ENCODE measurements at regions not wholly inside any gene's neighbourhood (a gene's known extent, or its start where the extent isn't known, plus 50 kb on each side); places are given as distances from the start of the nearest gene placed in this dataset.

- TF ChIP-seq ELF1 (IDR thresholded peaks at IDR 0.05; ENCODE audit: borderline replicate concordance, low read depth) (no peak), RAD21 (IDR thresholded peaks at IDR 0.05; ENCODE audit: low read depth) (no peak), POLR2A (IDR thresholded peaks at IDR 0.05; ENCODE audit: borderline replicate concordance, extremely low read depth, insufficient read depth, insufficient read length) (no peak), MAX (IDR thresholded peaks at IDR 0.05) (no peak), YY1 (IDR thresholded peaks at IDR 0.05; ENCODE audit: extremely low read depth, insufficient replicate concordance, low read depth, low read length) (no peak), CEBPB (IDR thresholded peaks at IDR 0.05; ENCODE audit: low read depth) (no peak), EZH2 (IDR thresholded peaks at IDR 0.05) (no peak), SIN3A (IDR thresholded peaks at IDR 0.05; ENCODE audit: low read depth) (no peak), ATF3 (IDR thresholded peaks at IDR 0.05) (no peak), SP1 (IDR thresholded peaks at IDR 0.05; ENCODE audit: low read depth) (no peak), EGR1 (IDR thresholded peaks at IDR 0.05; ENCODE audit: low read depth) (no peak), ZNF274 (IDR thresholded peaks at IDR 0.05; ENCODE audit: low read depth, low read length) (no peak), CTCF (IDR thresholded peaks at IDR 0.05 in 2 of 3, conservative IDR thresholded peaks at IDR 0.05 in 1 of 3; ENCODE audit: borderline replicate concordance in 1 of 3, insufficient read depth in 1 of 3, low read depth in 2 of 3, low read length in 2 of 3) (no peak), EZH2phosphoT487 (IDR thresholded peaks at IDR 0.05; ENCODE audit: borderline replicate concordance) (no peak)
- no peak overlapping the region for H3K4me3 ChIP-seq (replicated peaks in 1 of 2; ENCODE audit: low read depth in 1 of 2, low read length in 2 of 2)
- no peaks in the 10 kb centered on the region for H3K4me1 ChIP-seq (ENCODE audit: control insufficient read depth in 1 of 2, insufficient read depth in 2 of 2, low read length in 2 of 2)
- no peaks in the 10 kb centered on the region for H3K9me2 ChIP-seq (ENCODE audit: insufficient read depth)
- no peak for ATAC-seq
- no peaks in the 10 kb centered on the region for H3K36me3 ChIP-seq (ENCODE audit: control insufficient read depth in 1 of 2, insufficient read depth in 2 of 2, low read length in 2 of 2)
- no peak overlapping the region for H2AFZ ChIP-seq (ENCODE audit: low read depth, low read length, poor library complexity, severe bottlenecking)
- H3K27ac ChIP-seq (ENCODE audit: low read depth, low read length) = no peak overlapping the region
- CTCF ChIA-PET = no interaction called here
- no peaks in the 10 kb centered on the region for H3K9me3 ChIP-seq (ENCODE audit: control insufficient read depth in 1 of 2, insufficient read depth in 1 of 2, low read depth in 1 of 2, low read length in 2 of 2)
- H3K27me3 ChIP-seq (ENCODE audit: insufficient read depth, low read length) = no peaks in the 10 kb centered on the region
- RAD21 ChIA-PET (ENCODE audit: low non-redundant PET in 1 of 2, low total read pairs in 2 of 2, uncharacterized antibody in 2 of 2, unreplicated experiment in 2 of 2) = no interaction called here
- POLR2A ChIA-PET = no interaction called here
- H3K9ac ChIP-seq (ENCODE audit: low read length) = no peak overlapping the region
- no peak for DNase-seq (ENCODE audit: low read depth, low spot score)
- H4K20me1 ChIP-seq (ENCODE audit: insufficient read depth) = no peaks in the 10 kb centered on the region
- no peaks in the 10 kb centered on the region for H3K79me2 ChIP-seq (ENCODE audit: insufficient read depth, low read length)
- intact Hi-C loops (cut with micrococcal nuclease) = no loop called here
- no TSS peak for BruUV-seq (replicated peaks)
- no peak overlapping the region for H3K4me2 ChIP-seq (ENCODE audit: low read length)
These were observed 538.4 kb upstream of the NOX3 start for GRCh38 chr6:155994086-155994485.
